IMR-90 (cell line): ENCODE measurements at regions not wholly inside any gene's neighbourhood (a gene's known extent, or its start where the extent isn't known, plus 50 kb on each side); places are given as distances from the start of the nearest gene placed in this dataset.

ENCODE experiments used
- CHD1 ChIP-seq: IDR thresholded peaks from 2 replicates; pipeline ENCODE4 v1.6.1; 2012; ENCODE audit warnings: low read depth, low read length, improper control_type of control experiment
- CTCF ChIP-seq: conservative IDR thresholded peaks from 2 replicates; pipeline ENCODE4 v1.5.1; 2012; ENCODE audit warnings: mild to moderate bottlenecking, low read depth, low read length, improper control_type of control experiment
- FOS ChIP-seq: fragments of 150-350 bp; IDR thresholded peaks from 2 replicates; pipeline ENCODE4 v1.6.1; 2016; ENCODE audit warnings: low read depth, low read length
- MAZ ChIP-seq: IDR thresholded peaks from 2 replicates; pipeline ENCODE4 v1.6.1; 2012; ENCODE audit warnings: low read depth, mild to moderate bottlenecking, low read length, improper control_type of control experiment, moderate library complexity, borderline replicate concordance
- POLR2A ChIP-seq: IDR thresholded peaks from 2 replicates; pipeline ENCODE4 v1.6.1; 2012; ENCODE audit warnings: mild to moderate bottlenecking, low read depth, low read length
- RAD21 ChIP-seq: IDR thresholded peaks from 2 replicates; pipeline ENCODE4 v1.6.1; 2012; ENCODE audit warnings: low read length, improper control_type of control experiment
- RFX5 ChIP-seq: IDR thresholded peaks from 2 replicates; pipeline ENCODE4 v1.8.0; 2012; ENCODE audit warnings: low read depth, mild to moderate bottlenecking, low read length, moderate library complexity
- SMC3 ChIP-seq: fragments of 150-350 bp; IDR thresholded peaks from 2 replicates; pipeline ENCODE4 v1.6.1; 2016; ENCODE audit warnings: low read depth, mild to moderate bottlenecking, antibody characterized with exemption, low read length, moderate library complexity

- TF ChIP-seq CTCF: no peak
- TF ChIP-seq POLR2A: no peak
- TF ChIP-seq CHD1: no peak
- no peak for TF ChIP-seq MAZ
- no peak for TF ChIP-seq RFX5
- TF ChIP-seq RAD21: no peak
- no peak for TF ChIP-seq SMC3
- TF ChIP-seq FOS: no peak
Measured at GRCh38 chr5:84861306-84861705, 476.6 kb upstream of the EDIL3 start.
